OCI-LY1 (cell line): ENCODE measurements at regions not wholly inside any gene's neighbourhood (a gene's known extent, or its start where the extent isn't known, plus 50 kb on each side); places are given as distances from the start of the nearest gene placed in this dataset.

Experiments
- H2AFZ ChIP-seq: fragments of 200-600 bp; sonication (generic), shearing (Covaris generic); 2 replicates; pipeline ENCODE4 v1.6.0; 2014; ENCODE audit warnings: antibody characterized with exemption, mild to moderate bottlenecking, low read length
- H3F3A ChIP-seq: fragments of 200-600 bp; sonication (generic), shearing (Covaris generic); 2 replicates; pipeline ENCODE4 v1.6.0; 2014; ENCODE audit warnings: mild to moderate bottlenecking, antibody characterized with exemption, low read length, moderate library complexity; ENCODE audit not compliant: insufficient read depth
- H3K27ac ChIP-seq: fragments of 200-600 bp; sonication (generic); 2 replicates; pipeline ENCODE4 v1.5.1; 2014; ENCODE audit warnings: low read length, mixed run types, mild to moderate bottlenecking, low read depth; ENCODE audit not compliant: poor library complexity, severe bottlenecking
- H3K27me3 ChIP-seq: fragments of 200-600 bp; sonication (generic); 2 replicates; pipeline ENCODE4 v1.6.0; 2014; ENCODE audit warnings: antibody characterized with exemption, mild to moderate bottlenecking, low read length, moderate library complexity; ENCODE audit not compliant: insufficient read depth
- H3K36me3 ChIP-seq: fragments of 200-600 bp; sonication (generic); 2 replicates; pipeline ENCODE4 v1.6.1; 2014; ENCODE audit warnings: mild to moderate bottlenecking, antibody characterized with exemption, low read length, moderate library complexity, mixed read lengths; ENCODE audit not compliant: insufficient read depth
- H3K4me1 ChIP-seq: fragments of 200-600 bp; sonication (generic); 2 replicates; pipeline ENCODE4 v1.5.1; 2014; ENCODE audit warnings: mild to moderate bottlenecking, low read length, moderate library complexity; ENCODE audit not compliant: insufficient read depth, severe bottlenecking
- H3K4me2 ChIP-seq: fragments of 200-600 bp; sonication (generic), shearing (Covaris generic); 2 replicates; pipeline ENCODE4 v1.6.1; 2014; ENCODE audit warnings: low read length
- H3K4me3 ChIP-seq: fragments of 200-600 bp; sonication (generic); 2 replicates; pipeline ENCODE4 v1.5.1; 2014; ENCODE audit warnings: low read length, low read depth, mild to moderate bottlenecking, mixed read lengths; ENCODE audit not compliant: poor library complexity, severe bottlenecking
- H3K79me2 ChIP-seq: fragments of 200-600 bp; shearing (Covaris generic); 2 replicates; pipeline ENCODE4 v1.6.1; 2016; ENCODE audit warnings: mixed run types, low read length, mixed read lengths; ENCODE audit not compliant: insufficient read depth
- H3K9ac ChIP-seq: fragments of 200-600 bp; sonication (generic), shearing (Covaris generic); 2 replicates; pipeline ENCODE4 v1.6.1; 2014; ENCODE audit warnings: mild to moderate bottlenecking, low read length, mixed read lengths
- H3K9me2 ChIP-seq: fragments of 200-600 bp; sonication (generic), shearing (Covaris generic); 2 replicates; pipeline ENCODE4 v1.6.1; 2014; ENCODE audit warnings: low read depth, mild to moderate bottlenecking, low read length, mixed read lengths
- H3K9me3 ChIP-seq: fragments of 200-600 bp; shearing (Covaris generic); 2 replicates; pipeline ENCODE4 v1.6.1; 2014; ENCODE audit warnings: low read length, mixed read lengths
- H4K20me1 ChIP-seq: fragments of 200-600 bp; sonication (generic), shearing (Covaris generic); 2 replicates; pipeline ENCODE4 v1.6.0; 2016; ENCODE audit warnings: mild to moderate bottlenecking, low read length; ENCODE audit not compliant: insufficient read depth
- CTCF ChIP-seq: fragments of 200-600 bp; sonication (generic), shearing (Covaris generic); IDR thresholded peaks from 2 replicates; pipeline ENCODE4 v1.5.1; 2017; ENCODE audit warnings: mild to moderate bottlenecking, antibody characterized with exemption, low read length, moderate library complexity, mixed read lengths
- EZH2 ChIP-seq: fragments of 200-600 bp; sonication (generic), shearing (Covaris generic); IDR thresholded peaks from 2 replicates; pipeline ENCODE4 v1.8.0; 2017; ENCODE audit warnings: borderline replicate concordance, mixed run types, mild to moderate bottlenecking, antibody characterized with exemption, low read length, moderate library complexity, mixed read lengths

- no peaks in the 10 kb centered on the region for H3K9me2 ChIP-seq
- H3K36me3 ChIP-seq = no peaks in the 10 kb centered on the region
- H3K4me3 ChIP-seq = no peak overlapping the region
- no peaks in the 10 kb centered on the region for H3K4me1 ChIP-seq
- TF ChIP-seq CTCF (no peak), EZH2 (no peak)
- no peak overlapping the region for H3K27ac ChIP-seq
- no peak overlapping the region for H3K9ac ChIP-seq
- no peak overlapping the region for H3K4me2 ChIP-seq
- no peaks in the 10 kb centered on the region for H3K27me3 ChIP-seq
- no peaks in the 10 kb centered on the region for H3K79me2 ChIP-seq
- no peaks in the 10 kb centered on the region for H4K20me1 ChIP-seq
- no peak overlapping the region for H2AFZ ChIP-seq
- H3F3A ChIP-seq = no peaks in the 10 kb centered on the region
- no peaks in the 10 kb centered on the region for H3K9me3 ChIP-seq
These were observed 62.4 kb upstream of the TTLL7 start for GRCh38 chr1:84061336-84061735.

GRCh38 chr1:84060781-84061180, 61.8 kb upstream of the TTLL7 start:
- TF ChIP-seq CTCF (no peak), EZH2 (no peak)
- Histone ChIP-seq H3K9ac (no peak overlapping the region), H2AFZ (no peak overlapping the region), H3K27me3 (no peaks in the 10 kb centered on the region), H3K9me2 (no peaks in the 10 kb centered on the region), H3F3A (no peaks in the 10 kb centered on the region), H4K20me1 (no peaks in the 10 kb centered on the region), H3K27ac (no peak overlapping the region), H3K4me1 (no peaks in the 10 kb centered on the region), H3K4me2 (no peak overlapping the region), H3K36me3 (no peaks in the 10 kb centered on the region), H3K9me3 (no peaks in the 10 kb centered on the region), H3K4me3 (no peak overlapping the region), H3K79me2 (no peaks in the 10 kb centered on the region)

- Histone ChIP-seq H3K4me2 (no peak overlapping the region), H3F3A (no peaks in the 10 kb centered on the region), H3K4me3 (no peak overlapping the region), H3K27me3 (no peaks in the 10 kb centered on the region), H3K9ac (no peak overlapping the region), H3K9me2 (no peaks in the 10 kb centered on the region), H2AFZ (no peak overlapping the region), H3K79me2 (no peaks in the 10 kb centered on the region), H3K9me3 (no peaks in the 10 kb centered on the region), H3K36me3 (no peaks in the 10 kb centered on the region), H3K4me1 (no peaks in the 10 kb centered on the region), H3K27ac (no peak overlapping the region), H4K20me1 (no peaks in the 10 kb centered on the region)
- TF ChIP-seq CTCF = no peak
- no peak for TF ChIP-seq EZH2
These were observed 49.9 kb upstream of the TTLL7 start for GRCh38 chr1:84048820-84049219.
